Neural progenitor cell (in vitro differentiated cells): ENCODE measurements at regions not wholly inside any gene's neighbourhood (a gene's known extent, or its start where the extent isn't known, plus 50 kb on each side); places are given as distances from the start of the nearest gene placed in this dataset.
"Not testable (repeated sequence)": the region's sequence is repeated elsewhere in the genome, so short reads cannot be mapped to it uniquely, and the experiment has no call there.

Experiments
- DNase-seq: peaks from one replicate; pipeline ENCODE4 v3.0.0-alpha.2; 2016; ENCODE audit warnings: low spot score
- H2AFZ ChIP-seq: fragments of 200-600 bp; sonication (generic); replicated peaks from 2 replicates; pipeline ENCODE4 v1.6.1; 2016; ENCODE audit warnings: antibody characterized with exemption
- H3F3A ChIP-seq: fragments of 200-600 bp; sonication (generic); 2 replicates; pipeline ENCODE4 v1.6.1; 2016; ENCODE audit warnings: antibody characterized with exemption, low read depth
- H3K27ac ChIP-seq: fragments of 200-600 bp; sonication (generic); 2 replicates; pipeline ENCODE4 v1.5.1; 2016; ENCODE audit warnings: mild to moderate bottlenecking
- H3K27me3 ChIP-seq: fragments of 200-600 bp; sonication (generic); 2 replicates; pipeline ENCODE4 v1.6.1; 2016; ENCODE audit warnings: mild to moderate bottlenecking, moderate library complexity
- H3K36me3 ChIP-seq: fragments of 200-600 bp; sonication (generic); 2 replicates; pipeline ENCODE4 v1.5.1; 2016
- H3K4me1 ChIP-seq: fragments of 200-600 bp; sonication (generic); 2 replicates; pipeline ENCODE4 v1.6.1; 2016; ENCODE audit warnings: mixed run types
- H3K4me2 ChIP-seq: fragments of 200-600 bp; sonication (generic); 2 replicates; pipeline ENCODE4 v1.6.1; 2016
- H3K4me3 ChIP-seq: fragments of 200-600 bp; sonication (generic); 2 replicates; pipeline ENCODE4 v1.5.1; 2016
- H3K79me2 ChIP-seq: fragments of 200-600 bp; sonication (generic); 2 replicates; pipeline ENCODE4 v1.6.1; 2016; ENCODE audit warnings: low read depth
- H3K9ac ChIP-seq: fragments of 200-600 bp; sonication (generic); 2 replicates; pipeline ENCODE4 v1.6.1; 2016
- H3K9me3 ChIP-seq: fragments of 200-600 bp; sonication (generic); 2 replicates; pipeline ENCODE4 v1.5.1; 2016; ENCODE audit warnings: low read depth
- H4K20me1 ChIP-seq: fragments of 200-600 bp; sonication (generic); 2 replicates; pipeline ENCODE4 v1.6.1; 2016; ENCODE audit warnings: low read depth
- H3K27ac Mint-ChIP-seq: 3 replicates; pipeline ENCODE4 v1.8.0; 2021; ENCODE audit warnings: mixed read lengths
- H3K27me3 Mint-ChIP-seq: 2 replicates; pipeline ENCODE4 v1.8.0; 2022; ENCODE audit warnings: low read depth, mild to moderate bottlenecking, inconsistent platforms, moderate library complexity, mixed read lengths; ENCODE audit not compliant: insufficient read depth
- H3K36me3 Mint-ChIP-seq: 3 replicates; pipeline ENCODE4 v1.8.0; 2021; ENCODE audit warnings: mixed read lengths
- H3K4me1 Mint-ChIP-seq: 3 replicates; pipeline ENCODE4 v1.8.0; 2021; ENCODE audit warnings: mixed read lengths
- H3K4me3 Mint-ChIP-seq: 3 replicates; pipeline ENCODE4 v1.8.0; 2021; ENCODE audit warnings: mild to moderate bottlenecking, moderate library complexity, mixed read lengths
- H3K9me3 Mint-ChIP-seq: 3 replicates; pipeline ENCODE4 v1.8.0; 2020; ENCODE audit warnings: mixed read lengths
- EZH2 ChIP-seq: fragments of 200-600 bp; sonication (generic); IDR thresholded peaks from 2 replicates; pipeline ENCODE4 v1.6.1; 2017; ENCODE audit warnings: antibody characterized with exemption, mild to moderate bottlenecking, moderate library complexity
- EZH2phosphoT487 ChIP-seq: fragments of 200-600 bp; sonication (generic); IDR thresholded peaks from 2 replicates; pipeline ENCODE4 v1.6.1; 2017; ENCODE audit warnings: antibody characterized with exemption
- TF ChIP-seq, protein P1 (sequence below): fragments of 200-600 bp; sonication (generic); IDR thresholded peaks from 2 replicates; pipeline ENCODE4 v1.5.1; 2017; ENCODE audit warnings: antibody characterized with exemption, mild to moderate bottlenecking

DNA sequence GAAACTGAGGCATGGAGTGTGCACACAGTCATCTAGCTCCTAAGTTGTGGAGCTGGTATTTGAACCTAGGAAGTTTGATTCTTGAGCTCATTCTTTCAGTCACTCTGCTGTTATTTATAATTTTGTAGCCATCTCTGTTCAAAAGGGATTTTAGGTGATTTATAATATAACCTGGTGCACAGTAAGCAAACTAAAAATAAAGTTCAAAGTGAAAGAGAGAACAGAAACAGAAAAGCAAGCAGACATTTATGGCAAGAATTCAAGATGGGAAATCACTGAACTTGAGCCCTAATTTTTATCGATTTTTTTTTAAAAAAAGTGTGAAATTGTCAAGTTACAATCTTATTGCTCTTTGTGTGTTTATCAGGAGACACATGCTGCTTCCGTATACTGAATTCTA lies 71.4 kb upstream of the SLC7A14 start:
- H2AFZ ChIP-seq: no peak overlapping the region
- no peaks in the 10 kb centered on the region for H3K36me3 Mint-ChIP-seq

DNA sequence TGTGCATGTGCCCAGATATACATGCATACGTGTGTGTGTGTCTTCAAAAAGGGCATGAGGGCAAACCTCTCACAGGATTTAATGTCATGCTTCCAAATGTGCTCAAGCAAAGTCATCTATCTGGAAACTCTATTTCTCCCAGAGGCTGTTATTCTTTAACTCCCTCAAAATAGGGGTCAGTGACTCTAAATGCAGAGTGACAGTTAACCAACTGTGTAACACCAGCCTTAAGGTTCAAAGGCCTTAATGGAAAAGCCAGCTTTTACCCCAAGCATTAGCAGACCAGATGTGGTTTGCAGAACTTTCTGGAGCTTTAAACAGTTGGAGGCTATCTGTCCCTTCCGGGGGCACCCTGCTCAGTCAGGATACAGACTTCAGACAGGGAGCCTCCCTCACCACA lies 70.4 kb upstream of the SLC7A14 start:
- Mint-ChIP-seq H3K4me3 (no peak overlapping the region), H3K36me3 (no peaks in the 10 kb centered on the region), H3K27me3 (peaks cover 3% of the 10 kb centered on the region), H3K9me3 (no peaks in the 10 kb centered on the region), H3K4me1 (peaks cover 10% of the 10 kb centered on the region), H3K27ac (no peak overlapping the region)
- no peak overlapping the region for H3K4me2 ChIP-seq
- no peak overlapping the region for H3K4me3 ChIP-seq
- H3K36me3 ChIP-seq: no peaks in the 10 kb centered on the region
- TF ChIP-seq, protein P1, sequence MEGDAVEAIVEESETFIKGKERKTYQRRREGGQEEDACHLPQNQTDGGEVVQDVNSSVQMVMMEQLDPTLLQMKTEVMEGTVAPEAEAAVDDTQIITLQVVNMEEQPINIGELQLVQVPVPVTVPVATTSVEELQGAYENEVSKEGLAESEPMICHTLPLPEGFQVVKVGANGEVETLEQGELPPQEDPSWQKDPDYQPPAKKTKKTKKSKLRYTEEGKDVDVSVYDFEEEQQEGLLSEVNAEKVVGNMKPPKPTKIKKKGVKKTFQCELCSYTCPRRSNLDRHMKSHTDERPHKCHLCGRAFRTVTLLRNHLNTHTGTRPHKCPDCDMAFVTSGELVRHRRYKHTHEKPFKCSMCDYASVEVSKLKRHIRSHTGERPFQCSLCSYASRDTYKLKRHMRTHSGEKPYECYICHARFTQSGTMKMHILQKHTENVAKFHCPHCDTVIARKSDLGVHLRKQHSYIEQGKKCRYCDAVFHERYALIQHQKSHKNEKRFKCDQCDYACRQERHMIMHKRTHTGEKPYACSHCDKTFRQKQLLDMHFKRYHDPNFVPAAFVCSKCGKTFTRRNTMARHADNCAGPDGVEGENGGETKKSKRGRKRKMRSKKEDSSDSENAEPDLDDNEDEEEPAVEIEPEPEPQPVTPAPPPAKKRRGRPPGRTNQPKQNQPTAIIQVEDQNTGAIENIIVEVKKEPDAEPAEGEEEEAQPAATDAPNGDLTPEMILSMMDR: no peak
- no peak for TF ChIP-seq EZH2phosphoT487
- no peaks in the 10 kb centered on the region for H3K9me3 ChIP-seq
- no peaks in the 10 kb centered on the region for H3K27me3 ChIP-seq
- no peaks in the 10 kb centered on the region for H3F3A ChIP-seq
- no peak overlapping the region for H2AFZ ChIP-seq
- no peaks in the 10 kb centered on the region for H3K79me2 ChIP-seq
- no peak for DNase-seq
- no peak overlapping the region for H3K9ac ChIP-seq
- H3K4me1 ChIP-seq: no peaks in the 10 kb centered on the region
- H4K20me1 ChIP-seq: no peaks in the 10 kb centered on the region
- H3K27ac ChIP-seq: no peak overlapping the region

More for the DNA sequence above, 71.4 kb upstream of the SLC7A14 start:
- no peaks in the 10 kb centered on the region for H4K20me1 ChIP-seq
- no peak overlapping the region for H3K4me2 ChIP-seq
- no peak overlapping the region for H3K4me3 Mint-ChIP-seq
- H3K9me3 ChIP-seq: no peaks in the 10 kb centered on the region
- no peak for TF ChIP-seq EZH2
- no peak for TF ChIP-seq EZH2phosphoT487
- no peaks in the 10 kb centered on the region for H3K27me3 ChIP-seq
- no peaks in the 10 kb centered on the region for H3K79me2 ChIP-seq
- H3K4me1 Mint-ChIP-seq: peaks cover 10% of the 10 kb centered on the region
- no peaks in the 10 kb centered on the region for H3K4me1 ChIP-seq
- H3K9ac ChIP-seq: no peak overlapping the region
- no peaks in the 10 kb centered on the region for H3F3A ChIP-seq
- H3K9me3 Mint-ChIP-seq: no peaks in the 10 kb centered on the region
- DNase-seq: no peak
- peaks cover 3% of the 10 kb centered on the region for H3K27me3 Mint-ChIP-seq
- H3K36me3 ChIP-seq: no peaks in the 10 kb centered on the region
- H3K27ac Mint-ChIP-seq: no peak overlapping the region
- no peak overlapping the region for H3K27ac ChIP-seq
- H3K4me3 ChIP-seq: no peak overlapping the region

DNA sequence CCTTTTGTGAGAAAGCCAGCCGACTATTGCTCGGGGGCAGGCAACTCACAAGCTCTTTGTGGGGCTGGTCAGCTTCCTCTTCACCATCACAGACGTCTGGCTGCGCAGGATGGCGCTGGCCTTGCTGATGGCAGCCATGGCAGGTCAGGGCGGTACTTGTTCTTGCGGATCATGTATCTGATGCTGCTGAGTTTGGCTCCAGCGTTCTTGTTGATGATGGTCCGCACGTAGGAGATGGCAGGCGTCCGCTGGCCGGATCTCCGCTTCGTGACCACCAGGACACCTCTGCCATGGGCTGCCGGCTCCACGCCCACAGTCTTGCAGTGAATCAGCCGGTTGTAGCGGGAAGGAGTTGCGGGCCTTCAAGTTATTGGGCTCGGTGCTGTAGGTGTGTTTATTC lies 67.9 kb upstream of the SLC7A14 start:
- Histone ChIP-seq H3K27me3 (no peaks in the 10 kb centered on the region), H3K9ac (no peak overlapping the region), H3K9me3 (no peaks in the 10 kb centered on the region), H3K27ac (no peak overlapping the region), H3K79me2 (no peaks in the 10 kb centered on the region), H3K36me3 (no peaks in the 10 kb centered on the region), H3K4me2 (no peak overlapping the region), H3K4me1 (no peaks in the 10 kb centered on the region), H4K20me1 (no peaks in the 10 kb centered on the region), H3K4me3 (no peak overlapping the region), H2AFZ (no peak overlapping the region), H3F3A (no peaks in the 10 kb centered on the region)
- Mint-ChIP-seq H3K4me3 (no peak overlapping the region), H3K4me1 (peaks cover 10% of the 10 kb centered on the region), H3K9me3 (no peaks in the 10 kb centered on the region), H3K27me3 (peaks cover 3% of the 10 kb centered on the region), H3K27ac (no peak overlapping the region), H3K36me3 (no peaks in the 10 kb centered on the region)
- TF ChIP-seq EZH2: no peak
- TF ChIP-seq EZH2phosphoT487: no peak
- TF ChIP-seq, protein P1: no peak
- DNase-seq: no peak

DNA sequence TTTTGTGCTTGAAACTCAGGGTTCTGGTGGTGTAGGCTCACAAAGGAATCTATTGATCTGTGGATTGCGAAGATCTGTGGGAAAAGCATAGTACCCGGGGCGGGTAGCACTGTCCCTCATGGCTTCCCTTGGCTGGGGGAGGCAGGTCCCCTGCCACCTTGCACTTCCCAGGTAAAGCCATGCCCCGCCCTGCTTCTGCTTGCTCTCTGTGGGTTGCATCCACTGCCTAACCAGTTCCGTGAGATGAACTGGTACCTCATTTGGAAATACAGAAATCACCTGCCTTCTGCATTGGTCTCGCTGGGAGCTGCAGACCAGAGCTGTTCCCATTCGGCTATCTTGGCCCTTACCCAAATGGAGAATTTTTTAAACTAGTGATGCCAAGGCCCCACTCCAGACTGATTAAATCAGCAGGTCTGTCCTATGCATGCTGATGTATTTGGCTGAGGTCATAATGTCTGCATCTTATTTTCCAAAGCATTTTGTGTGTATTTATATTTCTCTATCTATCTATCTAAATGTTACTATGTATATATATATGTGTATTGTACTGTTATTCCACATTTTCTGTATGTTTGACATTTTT lies 65.5 kb upstream of the SLC7A14 start:
- Histone ChIP-seq H2AFZ (no peak overlapping the region), H3K36me3 (no peaks in the 10 kb centered on the region), H3K4me1 (no peaks in the 10 kb centered on the region), H4K20me1 (no peaks in the 10 kb centered on the region), H3F3A (no peaks in the 10 kb centered on the region), H3K27me3 (no peaks in the 10 kb centered on the region), H3K27ac (no peak overlapping the region), H3K9me3 (no peaks in the 10 kb centered on the region), H3K4me3 (no peak overlapping the region), H3K9ac (no peak overlapping the region), H3K79me2 (no peaks in the 10 kb centered on the region), H3K4me2 (no peak overlapping the region)
- Mint-ChIP-seq H3K27ac (no peak overlapping the region), H3K36me3 (no peaks in the 10 kb centered on the region), H3K4me3 (no peak overlapping the region), H3K27me3 (peaks cover 5% of the 10 kb centered on the region), H3K9me3 (peaks cover 9% of the 10 kb centered on the region), H3K4me1 (peaks cover 3% of the 10 kb centered on the region)
- TF ChIP-seq, protein P1: no peak
- TF ChIP-seq EZH2 (no peak), EZH2phosphoT487 (no peak)
- DNase-seq: no peak

DNA sequence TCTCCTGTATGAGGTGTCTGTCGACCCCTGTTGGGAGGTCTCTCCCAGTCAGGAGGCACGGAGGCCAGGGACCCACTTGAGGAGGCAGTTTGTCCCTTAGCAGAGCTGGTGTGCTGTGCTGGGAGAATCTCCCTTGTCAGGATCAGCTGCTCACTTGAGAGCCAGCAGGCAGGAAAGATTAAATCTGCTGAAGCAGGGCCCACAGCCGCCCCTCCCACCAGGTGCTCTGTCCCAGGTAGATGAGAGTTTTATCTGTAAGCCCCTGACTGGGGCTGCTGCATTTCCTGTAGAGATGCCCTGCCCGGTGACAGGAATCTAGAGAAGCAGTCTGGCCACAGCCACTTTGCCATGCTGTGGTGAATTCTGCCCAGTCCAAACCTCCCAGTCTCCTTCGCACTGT lies 64.7 kb upstream of the SLC7A14 start:
- H3K79me2 ChIP-seq, H3K36me3 ChIP-seq, H3K4me1 Mint-ChIP-seq, H3K27ac Mint-ChIP-seq, H3K4me3 Mint-ChIP-seq, H3K27me3 Mint-ChIP-seq, H3K27me3 ChIP-seq, H3K4me1 ChIP-seq, DNase-seq, H3K36me3 Mint-ChIP-seq, H3K27ac ChIP-seq, H2AFZ ChIP-seq, H3K4me2 ChIP-seq, H3K9me3 ChIP-seq, H3K4me3 ChIP-seq, H3F3A ChIP-seq, H4K20me1 ChIP-seq, H3K9ac ChIP-seq: not testable (repeated sequence)
- H3K9me3 Mint-ChIP-seq: peaks cover 17% of the 10 kb centered on the region
